ENCODE measurements at regions not wholly inside any gene's neighbourhood (a gene's known extent, or its start where the extent isn't known, plus 50 kb on each side); places are given as distances from the start of the nearest gene placed in this dataset.

GRCh38 chr13:33352526-33352925, 67.0 kb upstream of the STARD13 start:
- H3K9ac ChIP-seq (ENCODE audit: low read depth in 1 of 2, low read length in 2 of 2): no peak overlapping the region
- WGBS: 93% methylated on average over 5 of the region's 5 CpGs
- H3K27ac ChIP-seq (ENCODE audit: low read depth in 1 of 2, low read length in 2 of 2): no peak overlapping the region
- no peak overlapping the region for H3K4me3 ChIP-seq (ENCODE audit: low read depth in 1 of 3, low read length in 3 of 3)
- H3K4me1 ChIP-seq (ENCODE audit: control insufficient read depth in 4 of 4, insufficient read depth in 4 of 4, low read length in 3 of 4): peaks cover 0 to 8% (median 0%) of the 10 kb centered on the region in 4 donors
- no peak for DNase-seq (ENCODE audit: low spot score)
- no peaks in the 10 kb centered on the region for H3K27me3 ChIP-seq (ENCODE audit: control insufficient read depth in 4 of 4, insufficient read depth in 4 of 4, low read length in 3 of 4)
- TF ChIP-seq SP1 (IDR thresholded peaks at IDR 0.05) (no peak), MAX (IDR thresholded peaks at IDR 0.05) (no peak), FOXA1 (IDR thresholded peaks at IDR 0.05) (no peak), GABPA (IDR thresholded peaks at IDR 0.05 in 1 of 2, conservative IDR thresholded peaks at IDR 0.05 in 1 of 2) (no peak), HNF4G (IDR thresholded peaks at IDR 0.05) (no peak), TAF1 (conservative IDR thresholded peaks at IDR 0.05) (no peak), JUND (IDR thresholded peaks at IDR 0.05) (no peak), NR2F2 (IDR thresholded peaks at IDR 0.05) (no peak)
- no peaks in the 10 kb centered on the region for H3K9me3 ChIP-seq (ENCODE audit: control insufficient read depth in 4 of 4, low read length in 3 of 4)
- no peaks in the 10 kb centered on the region for H3K36me3 ChIP-seq (ENCODE audit: control insufficient read depth in 4 of 4, insufficient read depth in 3 of 4, low read depth in 1 of 4, low read length in 3 of 4)

- Histone ChIP-seq H3K36me3 (ENCODE audit: control insufficient read depth in 4 of 4, insufficient read depth in 3 of 4, low read depth in 1 of 4, low read length in 3 of 4) (no peaks in the 10 kb centered on the region), H3K9ac (ENCODE audit: low read depth in 1 of 2, low read length in 2 of 2) (no peak overlapping the region), H3K4me3 (ENCODE audit: low read depth in 1 of 3, low read length in 3 of 3) (no peak overlapping the region), H3K27ac (ENCODE audit: low read depth in 1 of 2, low read length in 2 of 2) (no peak overlapping the region), H3K9me3 (ENCODE audit: control insufficient read depth in 4 of 4, low read length in 3 of 4) (no peaks in the 10 kb centered on the region), H3K4me1 (ENCODE audit: control insufficient read depth in 4 of 4, insufficient read depth in 4 of 4, low read length in 3 of 4) (peaks cover 0 to 8% (median 0%) of the 10 kb centered on the region in 4 donors), H3K27me3 (ENCODE audit: control insufficient read depth in 4 of 4, insufficient read depth in 4 of 4, low read length in 3 of 4) (no peaks in the 10 kb centered on the region)
- WGBS: 59% methylated on average over 4 of the region's 4 CpGs
- no peak for DNase-seq (ENCODE audit: low spot score)
- TF ChIP-seq ATF3 (IDR thresholded peaks at IDR 0.05) (no peak), JUND (IDR thresholded peaks at IDR 0.05) (no peak), EGR1 (IDR thresholded peaks at IDR 0.05; ENCODE audit: low read depth in 2 of 2) (no peak), RXRA (IDR thresholded peaks at IDR 0.05) (no peak), REST (IDR thresholded peaks at IDR 0.05) (no peak), HNF4A (conservative IDR thresholded peaks at IDR 0.05) (no peak), FOXA2 (IDR thresholded peaks at IDR 0.05) (no peak), TAF1 (conservative IDR thresholded peaks at IDR 0.05) (no peak), NR2F2 (IDR thresholded peaks at IDR 0.05) (no peak), RAD21 (IDR thresholded peaks at IDR 0.05) (no peak), FOXA1 (IDR thresholded peaks at IDR 0.05) (no peak), ZBTB33 (IDR thresholded peaks at IDR 0.05) (no peak), SP1 (IDR thresholded peaks at IDR 0.05) (no peak), GABPA (IDR thresholded peaks at IDR 0.05 in 1 of 2, conservative IDR thresholded peaks at IDR 0.05 in 1 of 2) (no peak), CTCF (IDR thresholded peaks at IDR 0.05; ENCODE audit: low read depth, low read length, missing input control) (no peak), MAX (IDR thresholded peaks at IDR 0.05) (no peak), HNF4G (IDR thresholded peaks at IDR 0.05) (no peak), YY1 (IDR thresholded peaks at IDR 0.05) (no peak)
Observed at GRCh38 chr13:33353210-33353609, 67.7 kb upstream of the STARD13 start.
